WTC11 (cell line): ENCODE measurements at regions not wholly inside any gene's neighbourhood (a gene's known extent, or its start where the extent isn't known, plus 50 kb on each side); places are given as distances from the start of the nearest gene placed in this dataset.

ENCODE experiments used
- ATAC-seq: fragments of 200-7000 bp; cut with Tn5 transposase; 2 replicates; pipeline ENCODE4 v1.10.0; 2021; ENCODE audit warnings: mild to moderate bottlenecking, moderate library complexity
- CTCF ChIA-PET: fragments of 300-600 bp; sonication (Branson Sonifier 250); formaldehyde crosslinking; loops from one replicate; lab custom pipeline; 2021; ENCODE audit warnings: antibody characterized with exemption; lab: Charles Lee
- POLR2A ChIA-PET: fragments of 350-600 bp; sonication (Branson Sonifier 250); formaldehyde crosslinking; loops from one replicate; lab custom pipeline; 2021; ENCODE audit warnings: antibody characterized with exemption; lab: Charles Lee
- DNase-seq: peaks from one replicate; pipeline ENCODE4 v3.0.0; 2021; ENCODE audit warnings: low spot score
- H3K27ac Mint-ChIP-seq: 2 replicates; pipeline ENCODE4 v1.8.0; 2021; ENCODE audit warnings: mixed read lengths
- H3K27me3 Mint-ChIP-seq: 2 replicates; pipeline ENCODE4 v1.8.0; 2021; ENCODE audit warnings: low read depth, mild to moderate bottlenecking, moderate library complexity, mixed read lengths
- H3K36me3 Mint-ChIP-seq: 2 replicates; pipeline ENCODE4 v1.8.0; 2021; ENCODE audit warnings: mixed read lengths
- H3K4me1 Mint-ChIP-seq: 2 replicates; pipeline ENCODE4 v1.8.0; 2022; ENCODE audit warnings: mixed read lengths
- H3K4me3 Mint-ChIP-seq: 2 replicates; pipeline ENCODE4 v1.8.0; 2021; ENCODE audit warnings: mild to moderate bottlenecking, moderate library complexity, mixed read lengths
- H3K9me3 Mint-ChIP-seq: 2 replicates; pipeline ENCODE4 v1.8.0; 2021; ENCODE audit warnings: mixed read lengths
- ATF1 ChIP-seq: sonication (generic); formaldehyde crosslinking; IDR thresholded peaks from 2 replicates; pipeline ENCODE4 v1.8.1; 2023; ENCODE audit warnings: mild to moderate bottlenecking, moderate library complexity, missing genetic modification reagents
- CDX4 ChIP-seq: fragments of 250-450 bp; sonication (Bioruptor Pico); IDR thresholded peaks from 2 replicates; pipeline ENCODE4 v1.9.0; 2021; ENCODE audit warnings: moderate library complexity, mild to moderate bottlenecking, inconsistent platforms, borderline replicate concordance
- CREB1 ChIP-seq: sonication (generic); formaldehyde crosslinking; IDR thresholded peaks from 2 replicates; pipeline ENCODE4 v1.8.0; 2023; ENCODE audit warnings: mild to moderate bottlenecking, missing genetic modification reagents
- ERG ChIP-seq: fragments of 250-450 bp; sonication (Bioruptor Pico); IDR thresholded peaks from 2 replicates; pipeline ENCODE4 v1.8.0; 2021; ENCODE audit warnings: mild to moderate bottlenecking
- GRHL2 ChIP-seq: fragments of 250-450 bp; sonication (Bioruptor Pico); IDR thresholded peaks from 2 replicates; pipeline ENCODE4 v1.8.0; 2022; ENCODE audit warnings: mild to moderate bottlenecking, moderate library complexity; ENCODE audit not compliant: insufficient replicate concordance, severe bottlenecking
- JUN ChIP-seq: sonication (generic); formaldehyde crosslinking; IDR thresholded peaks from 2 replicates; pipeline ENCODE4 v1.8.0; 2023; ENCODE audit warnings: mild to moderate bottlenecking, missing genetic modification reagents
- KAT7 ChIP-seq: sonication (generic); formaldehyde crosslinking; IDR thresholded peaks from 2 replicates; pipeline ENCODE4 v1.8.1; 2023; ENCODE audit warnings: missing genetic modification reagents, mild to moderate bottlenecking, borderline replicate concordance
- MXD4 ChIP-seq: fragments of 250-450 bp; sonication (Bioruptor Pico); IDR thresholded peaks from 2 replicates; pipeline ENCODE4 v1.8.0; 2021; ENCODE audit warnings: mild to moderate bottlenecking, moderate library complexity, borderline replicate concordance
- MYBL2 ChIP-seq: sonication (generic); formaldehyde crosslinking; IDR thresholded peaks from 2 replicates; pipeline ENCODE4 v1.8.1; 2023; ENCODE audit warnings: mild to moderate bottlenecking, moderate library complexity, missing genetic modification reagents
- NFE2L1 ChIP-seq: sonication (generic); formaldehyde crosslinking; IDR thresholded peaks from 2 replicates; pipeline ENCODE4 v1.8.1; 2023; ENCODE audit warnings: missing genetic modification reagents
- NFYB ChIP-seq: sonication (generic); formaldehyde crosslinking; conservative IDR thresholded peaks from 2 replicates; pipeline ENCODE4 v1.8.0; 2022; ENCODE audit warnings: low read depth, missing genetic modification reagents
- SOX15 ChIP-seq: fragments of 250-450 bp; sonication (Bioruptor Pico); IDR thresholded peaks from 2 replicates; pipeline ENCODE4 v1.9.0; 2021; ENCODE audit warnings: mild to moderate bottlenecking
- SP1 ChIP-seq: sonication (generic); formaldehyde crosslinking; conservative IDR thresholded peaks from 2 replicates; pipeline ENCODE4 v1.8.1; 2022; ENCODE audit warnings: missing genetic modification reagents
- TEAD4 ChIP-seq: sonication (generic); formaldehyde crosslinking; IDR thresholded peaks from 2 replicates; pipeline ENCODE4 v1.8.0; 2022; ENCODE audit warnings: mild to moderate bottlenecking, missing genetic modification reagents
- TP53 ChIP-seq: sonication (generic); formaldehyde crosslinking; IDR thresholded peaks from 2 replicates; pipeline ENCODE4 v1.8.1; 2023; ENCODE audit warnings: mild to moderate bottlenecking, missing genetic modification reagents
- ZBTB43 ChIP-seq: sonication (generic); formaldehyde crosslinking; IDR thresholded peaks from 2 replicates; pipeline ENCODE4 v1.8.1; 2023; ENCODE audit warnings: mild to moderate bottlenecking, missing genetic modification reagents
- ZNF138 ChIP-seq: sonication (generic); formaldehyde crosslinking; conservative IDR thresholded peaks from 2 replicates; pipeline ENCODE4 v1.8.1; 2022; ENCODE audit warnings: mild to moderate bottlenecking, moderate library complexity, missing genetic modification reagents
- ZNF219 ChIP-seq: sonication (generic); formaldehyde crosslinking; IDR thresholded peaks from 2 replicates; pipeline ENCODE4 v1.8.0; 2023; ENCODE audit warnings: missing genetic modification reagents, mild to moderate bottlenecking, borderline replicate concordance
- ZNF232 ChIP-seq: sonication (generic); formaldehyde crosslinking; IDR thresholded peaks from 2 replicates; pipeline ENCODE4 v1.8.0; 2022; ENCODE audit warnings: mild to moderate bottlenecking, missing genetic modification reagents
- ZNF416 ChIP-seq: fragments of 250-450 bp; sonication (Bioruptor Pico); IDR thresholded peaks from 2 replicates; pipeline ENCODE4 v1.9.0; 2021; ENCODE audit warnings: mild to moderate bottlenecking, inconsistent platforms
- TF ChIP-seq, protein P1 (sequence below): sonication (generic); formaldehyde crosslinking; IDR thresholded peaks from 2 replicates; pipeline ENCODE4 v1.8.0; 2022; ENCODE audit warnings: mild to moderate bottlenecking, missing genetic modification reagents
- TF ChIP-seq, protein P2 (sequence below): sonication (generic); formaldehyde crosslinking; IDR thresholded peaks from 2 replicates; pipeline ENCODE4 v1.8.1; 2022; ENCODE audit warnings: low read depth, missing genetic modification reagents, borderline replicate concordance
- TF ChIP-seq, protein P3 (sequence below): fragments of 200-600 bp; IDR thresholded peaks from 2 replicates; pipeline ENCODE4 v1.8.0; 2022; ENCODE audit warnings: antibody characterized with exemption

DNA sequence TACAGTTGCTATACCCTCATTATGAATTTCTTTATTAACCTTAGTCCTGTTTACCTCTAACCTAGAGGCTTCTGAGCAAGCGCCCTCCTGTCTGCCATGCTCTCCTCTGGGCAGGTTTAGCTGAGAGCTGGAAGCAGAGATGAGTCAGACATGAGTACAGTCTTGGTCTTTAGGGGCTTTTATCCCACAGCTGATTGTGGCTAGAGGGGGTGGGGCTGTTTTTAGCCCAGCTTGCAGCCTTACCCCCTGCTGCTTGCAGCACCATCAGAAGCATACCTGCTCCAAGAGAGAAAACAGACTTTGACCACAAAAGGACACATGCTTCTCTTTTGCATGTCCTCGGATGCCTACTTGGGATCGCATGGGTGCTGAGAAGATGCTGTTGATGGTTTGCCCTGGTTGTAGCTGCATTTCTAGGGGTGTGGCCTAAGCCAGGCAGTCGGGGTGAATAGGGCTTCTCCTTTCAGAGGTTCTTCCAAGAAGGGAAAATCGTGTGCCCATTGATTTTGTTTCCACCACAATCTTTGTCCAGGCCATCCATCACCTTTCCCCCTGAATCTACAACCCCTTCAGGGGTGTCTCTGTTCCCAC lies 115.0 kb upstream of the LGALSL start:
- peaks cover 10% of the 10 kb centered on the region for H3K9me3 Mint-ChIP-seq
- ChIA-PET CTCF (interaction anchor here (0.7 to 1.7 kb wide), 3 partner anchors 8 to 149 kb away, joined by 3 to 9 read pairs (median 3); no protein-coding TSS in a partner anchor), POLR2A (no interaction called here)
- no peak for TF ChIP-seq ZNF219 (CRISPR knock-in tag)
- TF ChIP-seq SP1 (CRISPR knock-in tag) = no peak
- no peak for TF ChIP-seq JUN (CRISPR knock-in tag)
- TF ChIP-seq ZNF138 (CRISPR knock-in tag) = no peak
- TF ChIP-seq KAT7 (CRISPR knock-in tag) = no peak
- no peak for TF ChIP-seq CREB1 (CRISPR knock-in tag)
- no peak for TF ChIP-seq MXD4 (CRISPR knock-in tag)
- TF ChIP-seq ZNF232 (CRISPR knock-in tag) = no peak
- TF ChIP-seq GRHL2 = no peak
- TF ChIP-seq ATF1 (CRISPR knock-in tag) = no peak
- TF ChIP-seq SOX15 (CRISPR knock-in tag) = no peak
- no peak for TF ChIP-seq CDX4 (CRISPR knock-in tag)
- TF ChIP-seq, protein P1, sequence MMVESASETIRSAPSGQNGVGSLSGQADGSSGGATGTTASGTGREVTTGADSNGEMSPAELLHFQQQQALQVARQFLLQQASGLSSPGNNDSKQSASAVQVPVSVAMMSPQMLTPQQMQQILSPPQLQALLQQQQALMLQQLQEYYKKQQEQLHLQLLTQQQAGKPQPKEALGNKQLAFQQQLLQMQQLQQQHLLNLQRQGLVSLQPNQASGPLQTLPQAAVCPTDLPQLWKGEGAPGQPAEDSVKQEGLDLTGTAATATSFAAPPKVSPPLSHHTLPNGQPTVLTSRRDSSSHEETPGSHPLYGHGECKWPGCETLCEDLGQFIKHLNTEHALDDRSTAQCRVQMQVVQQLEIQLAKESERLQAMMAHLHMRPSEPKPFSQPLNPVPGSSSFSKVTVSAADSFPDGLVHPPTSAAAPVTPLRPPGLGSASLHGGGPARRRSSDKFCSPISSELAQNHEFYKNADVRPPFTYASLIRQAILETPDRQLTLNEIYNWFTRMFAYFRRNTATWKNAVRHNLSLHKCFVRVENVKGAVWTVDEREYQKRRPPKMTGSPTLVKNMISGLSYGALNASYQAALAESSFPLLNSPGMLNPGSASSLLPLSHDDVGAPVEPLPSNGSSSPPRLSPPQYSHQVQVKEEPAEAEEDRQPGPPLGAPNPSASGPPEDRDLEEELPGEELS (CRISPR knock-in tag) = no peak
- TF ChIP-seq ZBTB43 (CRISPR knock-in tag) = no peak
- H3K4me1 Mint-ChIP-seq = peaks cover 10% of the 10 kb centered on the region
- ATAC-seq (peak; percentile 44; the same call in 1 of the 2 replicates), DNase-seq (no peak)
- H3K36me3 Mint-ChIP-seq = no peaks in the 10 kb centered on the region
- H3K4me3 Mint-ChIP-seq = no peak overlapping the region
- no peaks in the 10 kb centered on the region for H3K27me3 Mint-ChIP-seq
- no peak overlapping the region for H3K27ac Mint-ChIP-seq

GRCh38 chr2:64341461-64341860 lies 112.5 kb upstream of the LGALSL start:
- POLR2A ChIA-PET = no interaction called here
- Mint-ChIP-seq H3K36me3 (no peaks in the 10 kb centered on the region), H3K4me1 (peaks cover 17% of the 10 kb centered on the region), H3K4me3 (no peak overlapping the region), H3K27ac (no peak overlapping the region), H3K9me3 (peaks cover 4% of the 10 kb centered on the region), H3K27me3 (no peaks in the 10 kb centered on the region)
- no peak for DNase-seq
- no peak for ATAC-seq
- TF ChIP-seq ERG = no peak
- TF ChIP-seq, all 79 proteins: peak for 0
- CTCF ChIA-PET = interaction anchor here (1.1 to 1.2 kb wide), 2 partner anchors 10 to 147 kb away, joined by 3 read pairs; no protein-coding TSS in a partner anchor

GRCh38 chr2:64342195-64343099 lies 111.5 kb upstream of the LGALSL start:
- H3K27ac Mint-ChIP-seq = no peak overlapping the region
- ChIA-PET CTCF (interaction anchor here (0.6 kb wide), 1 partner anchor 722 kb away, joined by 3 read pairs; no protein-coding TSS in a partner anchor), POLR2A (no interaction called here)
- H3K27me3 Mint-ChIP-seq = no peaks in the 10 kb centered on the region; the same call in 1 of the 2 replicates
- DNase-seq (no peak), ATAC-seq (no peak)
- H3K9me3 Mint-ChIP-seq = no peaks in the 10 kb centered on the region
- peaks cover 17% of the 10 kb centered on the region for H3K4me1 Mint-ChIP-seq
- no peak overlapping the region for H3K4me3 Mint-ChIP-seq
- H3K36me3 Mint-ChIP-seq = no peaks in the 10 kb centered on the region
- TF ChIP-seq NFE2L1 (CRISPR knock-in tag) (no peak), SOX15 (CRISPR knock-in tag) (no peak), ZNF416 (CRISPR knock-in tag) (no peak), MYBL2 (CRISPR knock-in tag) (no peak), CREB1 (CRISPR knock-in tag) (no peak), TP53 (CRISPR knock-in tag) (no peak), NFYB (CRISPR knock-in tag) (no peak), TEAD4 (CRISPR knock-in tag) (no peak)
- TF ChIP-seq, protein P2, sequence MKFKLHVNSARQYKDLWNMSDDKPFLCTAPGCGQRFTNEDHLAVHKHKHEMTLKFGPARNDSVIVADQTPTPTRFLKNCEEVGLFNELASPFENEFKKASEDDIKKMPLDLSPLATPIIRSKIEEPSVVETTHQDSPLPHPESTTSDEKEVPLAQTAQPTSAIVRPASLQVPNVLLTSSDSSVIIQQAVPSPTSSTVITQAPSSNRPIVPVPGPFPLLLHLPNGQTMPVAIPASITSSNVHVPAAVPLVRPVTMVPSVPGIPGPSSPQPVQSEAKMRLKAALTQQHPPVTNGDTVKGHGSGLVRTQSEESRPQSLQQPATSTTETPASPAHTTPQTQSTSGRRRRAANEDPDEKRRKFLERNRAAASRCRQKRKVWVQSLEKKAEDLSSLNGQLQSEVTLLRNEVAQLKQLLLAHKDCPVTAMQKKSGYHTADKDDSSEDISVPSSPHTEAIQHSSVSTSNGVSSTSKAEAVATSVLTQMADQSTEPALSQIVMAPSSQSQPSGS (CRISPR knock-in tag) = no peak
- TF ChIP-seq, protein P3, sequence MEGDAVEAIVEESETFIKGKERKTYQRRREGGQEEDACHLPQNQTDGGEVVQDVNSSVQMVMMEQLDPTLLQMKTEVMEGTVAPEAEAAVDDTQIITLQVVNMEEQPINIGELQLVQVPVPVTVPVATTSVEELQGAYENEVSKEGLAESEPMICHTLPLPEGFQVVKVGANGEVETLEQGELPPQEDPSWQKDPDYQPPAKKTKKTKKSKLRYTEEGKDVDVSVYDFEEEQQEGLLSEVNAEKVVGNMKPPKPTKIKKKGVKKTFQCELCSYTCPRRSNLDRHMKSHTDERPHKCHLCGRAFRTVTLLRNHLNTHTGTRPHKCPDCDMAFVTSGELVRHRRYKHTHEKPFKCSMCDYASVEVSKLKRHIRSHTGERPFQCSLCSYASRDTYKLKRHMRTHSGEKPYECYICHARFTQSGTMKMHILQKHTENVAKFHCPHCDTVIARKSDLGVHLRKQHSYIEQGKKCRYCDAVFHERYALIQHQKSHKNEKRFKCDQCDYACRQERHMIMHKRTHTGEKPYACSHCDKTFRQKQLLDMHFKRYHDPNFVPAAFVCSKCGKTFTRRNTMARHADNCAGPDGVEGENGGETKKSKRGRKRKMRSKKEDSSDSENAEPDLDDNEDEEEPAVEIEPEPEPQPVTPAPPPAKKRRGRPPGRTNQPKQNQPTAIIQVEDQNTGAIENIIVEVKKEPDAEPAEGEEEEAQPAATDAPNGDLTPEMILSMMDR = no peak
